Gastrocnemius medialis (tissue), 4 donors: ENCODE measurements at regions not wholly inside any gene's neighbourhood (a gene's known extent, or its start where the extent isn't known, plus 50 kb on each side); places are given as distances from the start of the nearest gene placed in this dataset.

Source experiments
- CTCF ChIP-seq, 5 experiments: fragments of 450-650 bp in 3 of 5; fragments of 200-600 bp in 2 of 5; sonication (generic) in 2 of 5; IDR thresholded peaks in 4 of 5; conservative IDR thresholded peaks in 1 of 5; 1 replicate in 4 of 5; 2 replicates in 1 of 5; pipeline ENCODE4 v1.5.1; 2016 to 2019; ENCODE audit warnings: antibody characterized with exemption in 5 of 5, mild to moderate bottlenecking in 3 of 5, moderate library complexity in 3 of 5
- POLR2A ChIP-seq, 2 donors: fragments of 450-650 bp; IDR thresholded peaks; one replicate each; pipeline ENCODE4 v1.6.1; 2017; ENCODE audit warnings: antibody characterized with exemption in 2 of 2, mild to moderate bottlenecking in 2 of 2, moderate library complexity in 2 of 2

- TF ChIP-seq CTCF (IDR thresholded peaks at IDR 0.05 in 4 of 5, conservative IDR thresholded peaks at IDR 0.05 in 1 of 5): no peak
- TF ChIP-seq POLR2A (IDR thresholded peaks at IDR 0.05): no peak
Observed at GRCh38 chr1:200298242-200298641, 111.6 kb downstream of the ZNF281 start.
